Fibroblast of lung (primary cell): ENCODE measurements at regions not wholly inside any gene's neighbourhood (a gene's known extent, or its start where the extent isn't known, plus 50 kb on each side); places are given as distances from the start of the nearest gene placed in this dataset.
"Not testable (repeated sequence)": the region's sequence is repeated elsewhere in the genome, so short reads cannot be mapped to it uniquely, and the experiment has no call there.

Source experiments
- EZH2 ChIP-seq: IDR thresholded peaks from 2 replicates; pipeline ENCODE4 v1.5.1; 2012; ENCODE audit warnings: low read length, control low read depth, mild to moderate bottlenecking; ENCODE audit errors: missing control alignments
- TF ChIP-seq, protein P1 (sequence below), 2 donors: IDR thresholded peaks in 1 of 2; conservative IDR thresholded peaks in 1 of 2; 1 replicate in 1 of 2; 2 replicates in 1 of 2; pipeline ENCODE4 v1.5.1; 2011 to 2012; ENCODE audit warnings: low read length in 2 of 2, control low read depth in 1 of 2, inconsistent platforms in 1 of 2, low read depth in 1 of 2, mild to moderate bottlenecking in 1 of 2

GRCh38 chr16:10275214-10275996 is 93.2 kb upstream of the GRIN2A start:
- TF ChIP-seq, protein P1, sequence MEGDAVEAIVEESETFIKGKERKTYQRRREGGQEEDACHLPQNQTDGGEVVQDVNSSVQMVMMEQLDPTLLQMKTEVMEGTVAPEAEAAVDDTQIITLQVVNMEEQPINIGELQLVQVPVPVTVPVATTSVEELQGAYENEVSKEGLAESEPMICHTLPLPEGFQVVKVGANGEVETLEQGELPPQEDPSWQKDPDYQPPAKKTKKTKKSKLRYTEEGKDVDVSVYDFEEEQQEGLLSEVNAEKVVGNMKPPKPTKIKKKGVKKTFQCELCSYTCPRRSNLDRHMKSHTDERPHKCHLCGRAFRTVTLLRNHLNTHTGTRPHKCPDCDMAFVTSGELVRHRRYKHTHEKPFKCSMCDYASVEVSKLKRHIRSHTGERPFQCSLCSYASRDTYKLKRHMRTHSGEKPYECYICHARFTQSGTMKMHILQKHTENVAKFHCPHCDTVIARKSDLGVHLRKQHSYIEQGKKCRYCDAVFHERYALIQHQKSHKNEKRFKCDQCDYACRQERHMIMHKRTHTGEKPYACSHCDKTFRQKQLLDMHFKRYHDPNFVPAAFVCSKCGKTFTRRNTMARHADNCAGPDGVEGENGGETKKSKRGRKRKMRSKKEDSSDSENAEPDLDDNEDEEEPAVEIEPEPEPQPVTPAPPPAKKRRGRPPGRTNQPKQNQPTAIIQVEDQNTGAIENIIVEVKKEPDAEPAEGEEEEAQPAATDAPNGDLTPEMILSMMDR (conservative IDR thresholded peaks at IDR 0.05 in 1 of 2, IDR thresholded peaks at IDR 0.05 in 1 of 2; ENCODE audit: low read depth in 1 of 2, low read length in 2 of 2) = not testable (repeated sequence)
- not testable (repeated sequence) for TF ChIP-seq EZH2
